Activated naive CD8-positive, alpha-beta T cell treated with anti-CD3 and anti-CD28 coated beads, Interleukin-2, amount 10 ng/mL, durations not matched to agents 7 days and 5 days (primary cell): ENCODE measurements at regions not wholly inside any gene's neighbourhood (a gene's known extent, or its start where the extent isn't known, plus 50 kb on each side); places are given as distances from the start of the nearest gene placed in this dataset.
"Not testable (repeated sequence)": the region's sequence is repeated elsewhere in the genome, so short reads cannot be mapped to it uniquely, and the experiment has no call there.

ENCODE experiments used
- ATAC-seq: fragments of 150-1000 bp; cut with Tn5 transposase; one replicate; pipeline ENCODE4 v1.10.0; 2021; ENCODE audit warnings: low read depth, moderate library complexity
- POLR2A ChIA-PET: fragments of 350-600 bp; sonication (Branson Sonifier 250); formaldehyde crosslinking; loops from one replicate; lab custom pipeline; 2021; ENCODE audit warnings: antibody characterized with exemption; lab: Charles Lee
- DNase-seq: peaks from one replicate; pipeline ENCODE4 v3.0.0; 2021
- H3K27ac Mint-ChIP-seq: one replicate; pipeline ENCODE4 v1.8.0; 2022; ENCODE audit warnings: mild to moderate bottlenecking, mixed read lengths
- H3K27me3 Mint-ChIP-seq: one replicate; pipeline ENCODE4 v1.8.0; 2022; ENCODE audit warnings: mild to moderate bottlenecking, moderate library complexity, mixed read lengths
- H3K36me3 Mint-ChIP-seq: one replicate; pipeline ENCODE4 v1.8.0; 2021; ENCODE audit warnings: mild to moderate bottlenecking, mixed read lengths
- H3K4me1 Mint-ChIP-seq: one replicate; pipeline ENCODE4 v1.8.0; 2021; ENCODE audit warnings: mixed read lengths
- H3K4me3 Mint-ChIP-seq: one replicate; pipeline ENCODE4 v1.8.0; 2022; ENCODE audit warnings: mild to moderate bottlenecking, moderate library complexity, mixed read lengths
- H3K9me3 Mint-ChIP-seq: one replicate; pipeline ENCODE4 v1.8.0; 2021; ENCODE audit warnings: mixed read lengths

DNA sequence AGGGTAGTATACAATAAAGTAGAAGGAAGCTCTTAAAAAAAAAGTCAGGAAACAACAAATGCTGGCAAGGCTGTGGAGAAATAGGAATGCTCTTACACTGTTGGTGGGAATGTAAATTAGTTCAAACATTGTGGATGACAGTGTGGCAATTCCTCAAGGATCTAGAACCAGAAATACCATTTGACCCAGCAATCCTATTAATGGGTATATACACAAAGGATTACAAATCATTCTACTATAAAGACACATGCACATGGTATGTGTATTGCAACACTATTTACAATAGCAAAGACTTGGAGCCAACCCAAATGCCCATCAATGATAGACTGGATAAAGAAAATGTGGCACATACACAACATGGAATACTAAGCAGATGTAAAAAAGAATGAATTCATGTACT is 444.9 kb upstream of the EPHA5 start:
- H3K4me1 Mint-ChIP-seq: not testable (repeated sequence)

DNA sequence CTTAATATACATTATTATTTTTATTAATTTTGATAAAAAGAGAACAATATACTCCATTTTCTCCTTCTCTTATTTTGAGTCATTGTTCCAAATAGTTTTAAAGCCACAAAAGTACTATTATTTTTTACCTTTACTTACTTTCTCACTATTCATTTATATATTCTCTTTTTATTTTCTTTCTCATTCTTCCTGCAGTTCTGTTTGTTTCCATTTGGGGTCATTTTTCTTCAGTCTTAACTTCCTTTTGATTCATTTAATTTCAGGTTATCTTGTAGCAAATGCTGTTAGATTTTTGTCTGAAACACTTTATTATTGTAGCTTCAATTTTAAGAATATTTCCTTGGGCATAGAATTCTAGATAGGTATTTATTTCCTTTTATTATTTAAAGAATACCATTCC is 438.6 kb upstream of the EPHA5 start:
- POLR2A ChIA-PET: no interaction called here
- no peaks in the 10 kb centered on the region for H3K4me1 Mint-ChIP-seq
- H3K27ac Mint-ChIP-seq: no peak overlapping the region
- peaks cover 4% of the 10 kb centered on the region for H3K9me3 Mint-ChIP-seq
- H3K4me3 Mint-ChIP-seq: no peak overlapping the region
- ATAC-seq (no peak), DNase-seq (no peak)
- H3K36me3 Mint-ChIP-seq: no peaks in the 10 kb centered on the region
- no peaks in the 10 kb centered on the region for H3K27me3 Mint-ChIP-seq

More for the DNA sequence above, 444.9 kb upstream of the EPHA5 start:
- ATAC-seq, H3K27ac Mint-ChIP-seq, H3K4me3 Mint-ChIP-seq, H3K27me3 Mint-ChIP-seq, H3K9me3 Mint-ChIP-seq, POLR2A ChIA-PET, DNase-seq, H3K36me3 Mint-ChIP-seq: not testable (repeated sequence)

DNA sequence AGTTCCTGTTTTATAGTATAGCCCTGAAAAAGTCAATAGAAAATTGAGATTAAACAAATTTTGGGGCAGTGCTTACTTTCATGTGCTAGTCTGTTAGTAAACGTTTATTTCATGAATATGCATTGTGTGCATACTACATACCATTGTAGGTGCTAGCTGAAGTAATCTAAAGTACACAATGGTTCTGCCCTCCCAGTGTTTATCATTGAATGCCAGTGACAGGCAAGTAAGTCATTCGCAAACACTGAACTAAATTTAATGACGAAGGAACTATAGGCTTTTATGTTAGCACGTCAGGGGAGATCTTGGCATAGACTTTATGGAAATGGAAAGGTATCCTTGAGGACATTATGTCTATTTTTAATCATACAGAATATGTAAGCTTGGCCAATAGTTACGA is 426.9 kb upstream of the EPHA5 start:
- POLR2A ChIA-PET: no interaction called here
- H3K4me1 Mint-ChIP-seq: no peaks in the 10 kb centered on the region
- H3K4me3 Mint-ChIP-seq: no peak overlapping the region
- no peaks in the 10 kb centered on the region for H3K27me3 Mint-ChIP-seq
- ATAC-seq (no peak), DNase-seq (no peak)
- peaks cover 3% of the 10 kb centered on the region for H3K9me3 Mint-ChIP-seq
- H3K27ac Mint-ChIP-seq: no peak overlapping the region
- no peaks in the 10 kb centered on the region for H3K36me3 Mint-ChIP-seq

DNA sequence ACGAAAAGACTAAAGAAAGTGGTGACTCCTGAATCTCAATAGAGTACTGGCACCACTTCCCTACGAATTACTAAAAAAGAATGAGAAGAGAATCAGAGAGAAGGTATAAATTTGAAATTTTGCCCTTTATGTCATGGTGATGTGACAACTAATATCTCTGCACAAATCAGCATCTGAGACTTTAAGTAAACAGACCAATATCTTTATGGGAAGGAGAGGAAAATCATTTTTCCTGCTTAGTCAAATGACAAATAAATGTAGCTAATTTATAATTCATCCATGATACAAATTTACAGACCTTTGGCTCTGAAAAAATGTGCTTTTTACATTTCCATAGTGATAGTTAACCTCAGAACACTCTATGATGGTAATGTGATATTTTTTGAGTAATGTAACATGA is 424.8 kb upstream of the EPHA5 start:
- no peak overlapping the region for H3K4me3 Mint-ChIP-seq
- ATAC-seq (no peak), DNase-seq (no peak)
- no peaks in the 10 kb centered on the region for H3K27me3 Mint-ChIP-seq
- H3K27ac Mint-ChIP-seq: no peak overlapping the region
- H3K36me3 Mint-ChIP-seq: no peaks in the 10 kb centered on the region
- H3K4me1 Mint-ChIP-seq: no peaks in the 10 kb centered on the region
- peaks cover 5% of the 10 kb centered on the region for H3K9me3 Mint-ChIP-seq
- POLR2A ChIA-PET: no interaction called here

DNA sequence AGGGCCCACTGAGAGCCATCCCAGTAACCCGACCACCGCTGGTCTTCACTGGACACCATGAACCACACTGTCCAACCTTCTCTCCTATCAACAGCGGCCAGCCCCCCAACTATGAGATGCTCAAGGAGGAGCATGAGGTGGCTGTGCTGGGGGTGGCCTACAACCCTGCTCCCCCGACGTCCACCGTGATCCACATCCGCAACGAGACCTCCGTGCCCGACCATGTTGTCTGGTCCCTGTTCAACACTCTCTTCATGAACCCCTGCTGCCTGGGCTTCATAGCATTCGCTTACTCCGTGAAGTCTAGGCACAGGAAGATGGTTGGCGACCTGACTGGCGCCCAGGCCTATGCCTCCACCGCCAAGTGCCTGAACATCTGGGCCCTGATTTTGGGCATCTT is 423.8 kb upstream of the EPHA5 start:
- DNase-seq: no peak
- Mint-ChIP-seq H3K4me3 (no peak overlapping the region), H3K9me3 (peaks cover 5% of the 10 kb centered on the region), H3K27me3 (no peaks in the 10 kb centered on the region), H3K27ac (no peak overlapping the region), H3K4me1 (no peaks in the 10 kb centered on the region), H3K36me3 (no peaks in the 10 kb centered on the region)
- POLR2A ChIA-PET: no interaction called here
- no peak for ATAC-seq

DNA sequence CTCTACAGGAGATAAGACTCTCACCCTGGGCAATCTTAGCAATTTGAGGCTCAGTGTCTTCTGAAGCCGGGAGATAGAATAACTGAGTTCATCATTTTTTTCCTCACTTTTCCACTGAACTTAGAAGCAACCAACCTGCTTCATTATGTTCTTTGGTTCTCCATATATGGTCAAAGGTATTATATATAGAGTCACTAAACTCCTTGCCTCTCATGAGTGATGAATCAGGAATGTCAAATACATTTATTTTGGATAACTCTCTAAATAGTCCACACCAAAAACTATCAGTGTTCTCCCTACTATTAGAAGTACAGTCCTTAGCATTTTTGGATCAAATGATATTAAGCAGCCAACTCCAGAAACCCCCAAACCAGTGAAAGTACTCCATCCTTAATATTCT is 421.5 kb upstream of the EPHA5 start:
- POLR2A ChIA-PET: no interaction called here
- H3K4me3 Mint-ChIP-seq: no peak overlapping the region
- H3K36me3 Mint-ChIP-seq: no peaks in the 10 kb centered on the region
- no peak for DNase-seq
- no peaks in the 10 kb centered on the region for H3K27me3 Mint-ChIP-seq
- H3K9me3 Mint-ChIP-seq: peaks cover 6% of the 10 kb centered on the region
- H3K4me1 Mint-ChIP-seq: no peaks in the 10 kb centered on the region
- H3K27ac Mint-ChIP-seq: no peak overlapping the region
- no peak for ATAC-seq

DNA sequence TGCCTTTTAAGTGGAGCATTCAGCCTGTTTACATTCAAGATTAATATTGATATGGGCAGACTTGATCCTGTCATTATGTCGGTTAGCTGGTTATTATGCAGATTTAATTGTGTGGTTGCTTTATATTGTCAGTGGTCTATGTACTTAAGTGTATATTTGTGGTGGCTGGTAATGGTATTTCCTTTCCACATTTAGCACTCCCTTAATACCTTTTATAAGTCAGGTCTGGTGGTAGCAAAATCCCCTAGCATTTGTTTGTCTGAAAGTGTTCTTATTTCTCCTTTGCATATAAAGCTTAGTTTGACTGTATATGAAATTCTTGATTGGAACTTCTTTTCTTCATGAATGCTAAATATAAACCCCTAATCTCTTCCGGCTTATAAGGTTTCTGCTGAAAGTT is 403.7 kb upstream of the EPHA5 start:
- ATAC-seq: no peak

DNA sequence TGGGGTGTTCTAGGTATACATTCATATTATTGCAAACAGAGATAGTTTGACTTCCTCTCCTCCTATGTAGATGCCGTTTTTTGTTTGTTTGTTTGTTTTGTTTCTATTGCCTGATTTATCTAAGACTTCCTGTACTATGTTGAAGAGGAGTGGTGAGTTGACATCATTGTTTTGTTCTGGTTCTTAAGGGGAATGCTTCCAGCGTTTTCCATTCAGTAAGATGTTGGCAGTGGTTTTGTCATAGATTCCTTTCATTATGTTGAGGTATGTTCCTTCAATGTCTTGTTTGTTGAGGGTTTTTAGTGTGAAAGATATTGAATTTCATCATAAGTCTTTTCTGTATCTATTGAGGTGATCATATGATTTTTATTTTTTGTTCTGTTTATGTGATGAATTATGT is 401.6 kb upstream of the EPHA5 start:
- no peaks in the 10 kb centered on the region for H3K36me3 Mint-ChIP-seq
- H3K4me1 Mint-ChIP-seq: no peaks in the 10 kb centered on the region
- POLR2A ChIA-PET: no interaction called here
- DNase-seq (no peak), ATAC-seq (no peak)
- H3K27me3 Mint-ChIP-seq: no peaks in the 10 kb centered on the region
- peaks cover 6% of the 10 kb centered on the region for H3K9me3 Mint-ChIP-seq
- H3K27ac Mint-ChIP-seq: no peak overlapping the region
- no peak overlapping the region for H3K4me3 Mint-ChIP-seq

More for the DNA sequence above, 403.7 kb upstream of the EPHA5 start:
- no peaks in the 10 kb centered on the region for H3K4me1 Mint-ChIP-seq
- peaks cover 6% of the 10 kb centered on the region for H3K9me3 Mint-ChIP-seq
- no peak for DNase-seq
- no peak overlapping the region for H3K4me3 Mint-ChIP-seq
- no peaks in the 10 kb centered on the region for H3K36me3 Mint-ChIP-seq
- H3K27me3 Mint-ChIP-seq: no peaks in the 10 kb centered on the region
- POLR2A ChIA-PET: no interaction called here
- H3K27ac Mint-ChIP-seq: no peak overlapping the region

DNA sequence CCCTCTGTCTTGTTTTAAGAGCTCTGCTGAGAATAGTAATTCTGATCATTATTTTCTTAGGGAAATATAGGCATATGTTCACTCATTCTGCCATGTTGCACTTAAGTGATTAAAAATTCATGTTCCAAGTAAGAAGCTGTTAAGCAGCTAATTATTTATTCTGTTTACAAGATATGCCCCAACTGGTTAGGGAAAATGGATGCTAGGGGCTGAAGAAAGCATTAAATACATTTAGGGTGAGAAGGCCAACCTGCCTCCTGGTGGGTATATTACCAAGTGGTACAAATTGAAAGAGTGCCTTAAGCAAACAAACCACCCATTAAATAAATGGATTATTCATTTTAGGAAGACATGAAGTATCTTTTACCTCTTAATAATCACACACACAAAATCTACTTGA is 392.6 kb upstream of the EPHA5 start:
- DNase-seq (no peak), ATAC-seq (no peak)
- Mint-ChIP-seq H3K27me3 (no peaks in the 10 kb centered on the region), H3K36me3 (no peaks in the 10 kb centered on the region), H3K4me3 (no peak overlapping the region), H3K4me1 (no peaks in the 10 kb centered on the region), H3K9me3 (peaks cover 2% of the 10 kb centered on the region), H3K27ac (no peak overlapping the region)
- POLR2A ChIA-PET: no interaction called here

DNA sequence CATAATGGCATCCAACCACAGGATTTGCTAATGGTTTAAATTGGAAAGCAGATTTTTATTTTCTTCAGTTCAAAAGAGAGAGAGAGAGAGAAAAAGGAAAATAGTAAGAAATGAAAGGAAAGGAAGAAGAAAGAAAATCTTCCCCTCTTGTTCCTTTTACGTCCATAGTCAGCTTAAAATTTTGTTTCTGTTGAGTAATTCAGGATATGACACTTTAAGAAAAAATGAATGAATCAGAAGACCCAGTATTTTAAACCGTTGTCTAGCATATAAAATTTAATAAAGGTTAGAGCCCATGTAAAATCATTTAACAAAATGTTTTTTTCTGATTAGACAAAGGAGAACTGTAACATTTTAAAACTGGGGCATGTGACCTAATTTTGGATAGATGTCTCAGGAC is 391.8 kb upstream of the EPHA5 start:
- H3K4me1 Mint-ChIP-seq: no peaks in the 10 kb centered on the region
- no peak for DNase-seq
- H3K27me3 Mint-ChIP-seq: no peaks in the 10 kb centered on the region
- no peak for ATAC-seq
- H3K9me3 Mint-ChIP-seq: peaks cover 2% of the 10 kb centered on the region
- no peaks in the 10 kb centered on the region for H3K36me3 Mint-ChIP-seq
- POLR2A ChIA-PET: no interaction called here
- no peak overlapping the region for H3K4me3 Mint-ChIP-seq
- no peak overlapping the region for H3K27ac Mint-ChIP-seq

DNA sequence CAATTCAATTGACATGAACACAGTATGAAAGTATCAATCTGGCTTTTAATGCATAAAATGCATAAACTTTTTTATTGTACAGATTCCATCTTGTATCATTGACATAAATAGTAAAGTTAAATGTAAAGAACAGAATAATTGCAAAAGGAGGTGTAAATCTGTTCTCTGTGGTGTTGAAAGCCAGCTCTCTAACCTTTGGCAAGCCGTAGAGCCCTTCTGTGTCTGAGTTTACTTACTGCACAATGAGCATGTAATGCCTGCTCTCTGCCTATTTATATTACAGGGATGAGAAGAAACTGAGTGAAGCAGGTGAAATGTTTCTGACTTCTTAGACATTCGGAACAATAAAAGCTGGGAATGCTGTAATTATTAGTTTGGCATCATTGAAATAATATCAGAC is 389.3 kb upstream of the EPHA5 start:
- POLR2A ChIA-PET: no interaction called here
- Mint-ChIP-seq H3K9me3 (peaks cover 6% of the 10 kb centered on the region), H3K4me1 (no peaks in the 10 kb centered on the region), H3K4me3 (no peak overlapping the region), H3K27me3 (no peaks in the 10 kb centered on the region), H3K36me3 (no peaks in the 10 kb centered on the region), H3K27ac (no peak overlapping the region)
- DNase-seq: no peak
- no peak for ATAC-seq

DNA sequence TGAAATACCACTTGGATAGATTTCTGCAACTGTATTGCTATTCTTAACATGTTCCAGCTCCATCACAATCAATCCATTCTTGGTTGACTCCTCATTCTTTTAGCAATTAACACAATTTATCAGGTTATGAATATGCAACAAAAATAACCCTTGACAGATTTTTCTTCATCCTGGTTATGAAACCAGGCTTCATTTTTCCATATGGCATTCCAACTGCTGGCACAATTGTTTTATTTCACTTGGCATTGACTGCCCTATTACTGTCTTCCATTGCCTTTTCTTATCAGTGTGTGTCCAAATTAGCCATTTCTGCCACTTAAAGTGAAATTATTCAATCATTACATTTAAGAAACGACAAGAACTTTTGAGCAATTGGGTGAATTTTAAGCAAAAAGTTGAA is 388.8 kb upstream of the EPHA5 start:
- H3K9me3 Mint-ChIP-seq: peaks cover 6% of the 10 kb centered on the region
- H3K4me1 Mint-ChIP-seq: no peaks in the 10 kb centered on the region
- no peaks in the 10 kb centered on the region for H3K36me3 Mint-ChIP-seq
- POLR2A ChIA-PET: no interaction called here
- no peaks in the 10 kb centered on the region for H3K27me3 Mint-ChIP-seq
- H3K4me3 Mint-ChIP-seq: no peak overlapping the region
- DNase-seq (no peak), ATAC-seq (no peak)
- H3K27ac Mint-ChIP-seq: no peak overlapping the region

DNA sequence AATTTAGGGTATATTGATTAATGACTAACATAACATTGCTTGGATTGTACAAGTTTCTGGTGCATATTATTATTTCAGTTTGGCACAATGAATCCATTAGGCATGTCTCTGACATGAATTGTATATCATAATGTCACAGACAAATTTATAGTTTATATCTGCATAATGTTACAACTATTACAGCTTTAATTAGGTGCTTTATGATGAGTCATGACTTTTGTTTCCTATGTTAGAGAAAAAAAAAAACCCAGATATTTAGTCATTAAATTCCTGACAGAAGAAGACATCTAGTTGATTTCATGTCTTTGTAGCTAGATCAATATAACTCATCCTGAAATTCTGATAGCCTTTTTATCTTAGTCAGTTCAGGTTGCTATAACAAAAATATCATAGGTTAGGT is 385.7 kb upstream of the EPHA5 start:
- POLR2A ChIA-PET: no interaction called here
- Mint-ChIP-seq H3K4me1 (no peaks in the 10 kb centered on the region), H3K27ac (no peak overlapping the region), H3K9me3 (peaks cover 14% of the 10 kb centered on the region), H3K36me3 (no peaks in the 10 kb centered on the region), H3K4me3 (no peak overlapping the region), H3K27me3 (no peaks in the 10 kb centered on the region)
- no peak for DNase-seq
- no peak for ATAC-seq

DNA sequence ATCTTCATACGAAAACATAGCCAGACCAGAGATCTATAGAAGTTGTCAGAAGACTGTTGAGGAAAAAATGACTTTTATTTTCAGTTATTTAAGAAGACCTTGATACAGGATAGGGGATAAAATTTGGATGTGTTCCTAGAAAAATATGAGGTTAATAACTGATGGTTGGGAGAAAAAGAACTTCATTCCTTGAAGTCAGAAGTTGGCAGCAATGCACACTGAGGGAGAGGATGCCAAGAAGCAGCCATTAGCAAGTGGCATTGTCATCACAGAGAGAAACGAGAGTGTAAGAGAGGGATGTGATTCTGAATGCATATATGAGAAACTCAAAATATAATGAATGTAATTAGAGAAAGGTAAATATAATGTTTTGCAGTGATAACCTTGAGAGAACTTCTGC is 382.1 kb upstream of the EPHA5 start:
- DNase-seq (no peak), ATAC-seq (no peak)
- Mint-ChIP-seq H3K36me3 (no peaks in the 10 kb centered on the region), H3K27me3 (no peaks in the 10 kb centered on the region), H3K4me1 (no peaks in the 10 kb centered on the region), H3K9me3 (peaks cover 14% of the 10 kb centered on the region), H3K27ac (no peak overlapping the region), H3K4me3 (no peak overlapping the region)
- POLR2A ChIA-PET: no interaction called here

DNA sequence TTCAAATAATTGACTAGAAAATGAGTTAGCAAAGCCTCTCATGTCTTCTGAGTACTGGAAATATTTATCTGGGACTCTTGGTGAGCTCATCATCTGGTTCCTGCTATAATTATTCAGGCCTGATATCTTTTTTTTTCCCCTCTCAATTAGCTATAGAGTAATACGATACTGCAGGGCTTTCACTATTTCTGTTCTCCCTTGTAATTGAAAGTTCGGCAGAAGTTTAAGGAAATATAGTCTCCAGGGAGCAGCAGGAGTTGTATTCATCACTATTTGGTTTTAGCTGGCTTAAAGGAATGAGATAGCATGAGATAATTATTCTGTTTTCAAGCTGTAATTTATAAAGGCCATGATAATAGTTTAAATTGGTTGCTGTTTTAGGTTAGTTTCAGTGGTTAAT is 378.6 kb upstream of the EPHA5 start:
- H3K27ac Mint-ChIP-seq: no peak overlapping the region
- H3K9me3 Mint-ChIP-seq: peaks cover 9% of the 10 kb centered on the region
- H3K4me1 Mint-ChIP-seq: no peaks in the 10 kb centered on the region
- no peaks in the 10 kb centered on the region for H3K36me3 Mint-ChIP-seq
- no peak for ATAC-seq
- no peak overlapping the region for H3K4me3 Mint-ChIP-seq
- no peak for DNase-seq
- H3K27me3 Mint-ChIP-seq: no peaks in the 10 kb centered on the region
- POLR2A ChIA-PET: no interaction called here
